Osteoblast (primary cell): ENCODE measurements at regions not wholly inside any gene's neighbourhood (a gene's known extent, or its start where the extent isn't known, plus 50 kb on each side); places are given as distances from the start of the nearest gene placed in this dataset.

Experiments
- DNase-seq: peaks from one replicate; pipeline ENCODE4 v3.0.0; 2011; ENCODE audit warnings: low spot score, mixed read lengths; ENCODE audit not compliant: insufficient read length; ENCODE audit errors: missing footprints
- H2AFZ ChIP-seq: 2 replicates; pipeline ENCODE4 v1.6.0; 2011; ENCODE audit warnings: mild to moderate bottlenecking, low read length
- H3K27ac ChIP-seq: 2 replicates; pipeline ENCODE4 v1.5.1; 2011; ENCODE audit warnings: mild to moderate bottlenecking, low read depth, low read length, moderate library complexity
- H3K27me3 ChIP-seq: 2 replicates; pipeline ENCODE4 v1.6.0; 2012; ENCODE audit warnings: mild to moderate bottlenecking, control low read depth, inconsistent platforms, low read length, moderate library complexity; ENCODE audit not compliant: insufficient read depth
- H3K36me3 ChIP-seq: 2 replicates; pipeline ENCODE4 v1.5.1; 2011; ENCODE audit warnings: mild to moderate bottlenecking, low read length, control low read depth, moderate library complexity; ENCODE audit not compliant: insufficient read depth
- H3K4me1 ChIP-seq: 2 replicates; pipeline ENCODE4 v1.5.1; 2011; ENCODE audit warnings: mild to moderate bottlenecking, low read length, control low read depth, moderate library complexity; ENCODE audit not compliant: insufficient read depth
- H3K4me2 ChIP-seq: 2 replicates; pipeline ENCODE4 v1.6.0; 2011; ENCODE audit warnings: mild to moderate bottlenecking, low read length; ENCODE audit not compliant: insufficient read depth
- H3K4me3 ChIP-seq: fragments of 200-600 bp; sonication (generic); 3 replicates; pipeline ENCODE4 v1.5.1; 2012; ENCODE audit warnings: mild to moderate bottlenecking, low read length, inconsistent platforms; ENCODE audit not compliant: insufficient read depth
- H3K79me2 ChIP-seq: 2 replicates; pipeline ENCODE4 v1.6.0; 2012; ENCODE audit warnings: mild to moderate bottlenecking, low read length, control low read depth, inconsistent platforms; ENCODE audit not compliant: insufficient read depth
- H3K9me3 ChIP-seq: 2 replicates; pipeline ENCODE4 v1.5.1; 2011; ENCODE audit warnings: low read depth, low read length, control low read depth
- H4K20me1 ChIP-seq: 2 replicates; pipeline ENCODE4 v1.6.0; 2012; ENCODE audit warnings: mild to moderate bottlenecking, low read length, control low read depth; ENCODE audit not compliant: insufficient read depth
- CTCF ChIP-seq: IDR thresholded peaks from 2 replicates; pipeline ENCODE4 v1.5.1; 2011; ENCODE audit warnings: mild to moderate bottlenecking, low read depth, low read length, moderate library complexity; ENCODE audit errors: extremely low read depth

- Histone ChIP-seq H3K4me2 (no peak overlapping the region), H3K36me3 (no peaks in the 10 kb centered on the region), H4K20me1 (no peaks in the 10 kb centered on the region), H3K27ac (no peak overlapping the region), H3K9me3 (no peaks in the 10 kb centered on the region), H3K79me2 (no peaks in the 10 kb centered on the region), H3K4me3 (no peak overlapping the region), H2AFZ (no peak overlapping the region), H3K27me3 (no peaks in the 10 kb centered on the region), H3K4me1 (no peaks in the 10 kb centered on the region)
- no peak for TF ChIP-seq CTCF
- DNase-seq: peak; percentile 44
Observed at GRCh38 chr22:49447837-49448236, 379.8 kb downstream of the BRD1 start.

GRCh38 chr22:49446759-49447710 is 380.6 kb downstream of the BRD1 start:
- TF ChIP-seq CTCF: no peak
- H3K4me2 ChIP-seq: no peak overlapping the region
- no peak overlapping the region for H3K4me3 ChIP-seq
- H3K27ac ChIP-seq: no peak overlapping the region
- H4K20me1 ChIP-seq: no peaks in the 10 kb centered on the region
- no peaks in the 10 kb centered on the region for H3K4me1 ChIP-seq
- H2AFZ ChIP-seq: no peak overlapping the region
- H3K27me3 ChIP-seq: no peaks in the 10 kb centered on the region
- H3K79me2 ChIP-seq: no peaks in the 10 kb centered on the region
- H3K36me3 ChIP-seq: no peaks in the 10 kb centered on the region
- peak; percentile 48 for DNase-seq
- H3K9me3 ChIP-seq: no peaks in the 10 kb centered on the region

- Histone ChIP-seq H2AFZ (no peak overlapping the region), H4K20me1 (no peaks in the 10 kb centered on the region), H3K4me1 (no peaks in the 10 kb centered on the region), H3K9me3 (no peaks in the 10 kb centered on the region), H3K4me3 (no peak overlapping the region), H3K36me3 (no peaks in the 10 kb centered on the region), H3K27ac (no peak overlapping the region), H3K79me2 (no peaks in the 10 kb centered on the region), H3K27me3 (no peaks in the 10 kb centered on the region), H3K4me2 (no peak overlapping the region)
- DNase-seq: peak; percentile 69
- no peak for TF ChIP-seq CTCF
Observed at GRCh38 chr22:49446145-49446758, 381.4 kb downstream of the BRD1 start.

- no peaks in the 10 kb centered on the region for H3K27me3 ChIP-seq
- no peak overlapping the region for H3K4me3 ChIP-seq
- no peaks in the 10 kb centered on the region for H4K20me1 ChIP-seq
- H2AFZ ChIP-seq: no peak overlapping the region
- peak; percentile 5 for DNase-seq
- no peaks in the 10 kb centered on the region for H3K36me3 ChIP-seq
- H3K4me2 ChIP-seq: no peak overlapping the region
- no peaks in the 10 kb centered on the region for H3K79me2 ChIP-seq
- H3K27ac ChIP-seq: no peak overlapping the region
- peaks cover 4% of the 10 kb centered on the region for H3K9me3 ChIP-seq
- no peaks in the 10 kb centered on the region for H3K4me1 ChIP-seq
- TF ChIP-seq CTCF: no peak
Observed at GRCh38 chr22:49444781-49445180, 382.9 kb downstream of the BRD1 start.
